Stomach (tissue), 4 donors: ENCODE measurements at regions not wholly inside any gene's neighbourhood (a gene's known extent, or its start where the extent isn't known, plus 50 kb on each side); places are given as distances from the start of the nearest gene placed in this dataset.

ENCODE experiments used
- EP300 ChIP-seq: sonication (generic); formaldehyde crosslinking; IDR thresholded peaks from one replicate; pipeline ENCODE4 v1.6.1; 2017; ENCODE audit warnings: antibody characterized with exemption
- POLR2A ChIP-seq, 4 donors: fragments of 450-650 bp; IDR thresholded peaks; one replicate each; pipeline ENCODE4 v1.6.1; 2016; ENCODE audit warnings: antibody characterized with exemption in 4 of 4, control low read depth in 2 of 4, mild to moderate bottlenecking in 1 of 4, moderate library complexity in 1 of 4
- POLR2AphosphoS5 ChIP-seq, 3 donors: sonication (generic); formaldehyde crosslinking; IDR thresholded peaks; one replicate each; pipeline ENCODE4 v1.6.1; 2016; ENCODE audit warnings: antibody characterized with exemption in 3 of 3
- TF ChIP-seq, protein P1 (sequence below), 7 experiments: fragments of 450-650 bp in 4 of 7; fragments of 200-600 bp in 3 of 7; sonication (generic) in 3 of 7; IDR thresholded peaks; one replicate each; pipeline ENCODE4 v1.5.1; 2016 to 2019; ENCODE audit warnings: antibody characterized with exemption in 7 of 7, control low read depth in 2 of 7, mild to moderate bottlenecking in 1 of 7

DNA sequence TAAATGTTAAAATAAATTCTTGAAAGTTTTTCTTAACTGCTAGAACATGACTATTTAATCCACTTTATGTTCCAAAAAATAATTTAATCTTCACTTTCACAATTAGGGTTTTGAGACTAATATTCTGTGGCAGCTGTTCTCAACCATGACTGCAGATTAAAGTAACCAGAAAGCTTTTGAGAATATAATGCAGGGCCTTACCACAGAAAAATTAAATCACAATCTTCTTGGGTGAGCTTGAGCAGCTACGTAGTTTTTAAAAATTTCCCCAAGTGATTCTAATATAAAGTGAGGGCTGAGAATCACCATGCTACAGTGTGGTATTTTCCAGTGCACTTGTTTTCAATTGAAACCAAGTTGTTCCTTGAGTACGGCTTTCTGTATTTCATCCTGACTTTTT lies 196.6 kb upstream of the PTCHD4 start:
- TF ChIP-seq, protein P1, sequence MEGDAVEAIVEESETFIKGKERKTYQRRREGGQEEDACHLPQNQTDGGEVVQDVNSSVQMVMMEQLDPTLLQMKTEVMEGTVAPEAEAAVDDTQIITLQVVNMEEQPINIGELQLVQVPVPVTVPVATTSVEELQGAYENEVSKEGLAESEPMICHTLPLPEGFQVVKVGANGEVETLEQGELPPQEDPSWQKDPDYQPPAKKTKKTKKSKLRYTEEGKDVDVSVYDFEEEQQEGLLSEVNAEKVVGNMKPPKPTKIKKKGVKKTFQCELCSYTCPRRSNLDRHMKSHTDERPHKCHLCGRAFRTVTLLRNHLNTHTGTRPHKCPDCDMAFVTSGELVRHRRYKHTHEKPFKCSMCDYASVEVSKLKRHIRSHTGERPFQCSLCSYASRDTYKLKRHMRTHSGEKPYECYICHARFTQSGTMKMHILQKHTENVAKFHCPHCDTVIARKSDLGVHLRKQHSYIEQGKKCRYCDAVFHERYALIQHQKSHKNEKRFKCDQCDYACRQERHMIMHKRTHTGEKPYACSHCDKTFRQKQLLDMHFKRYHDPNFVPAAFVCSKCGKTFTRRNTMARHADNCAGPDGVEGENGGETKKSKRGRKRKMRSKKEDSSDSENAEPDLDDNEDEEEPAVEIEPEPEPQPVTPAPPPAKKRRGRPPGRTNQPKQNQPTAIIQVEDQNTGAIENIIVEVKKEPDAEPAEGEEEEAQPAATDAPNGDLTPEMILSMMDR (IDR thresholded peaks at IDR 0.05), result no peak
- no peak for TF ChIP-seq POLR2A (IDR thresholded peaks at IDR 0.05)
- no peak for TF ChIP-seq POLR2AphosphoS5 (IDR thresholded peaks at IDR 0.05)
- no peak for TF ChIP-seq EP300
